Panc1 (cell line): ENCODE measurements at regions not wholly inside any gene's neighbourhood (a gene's known extent, or its start where the extent isn't known, plus 50 kb on each side); places are given as distances from the start of the nearest gene placed in this dataset.

Source experiments
- ATAC-seq: fragments of 200-7000 bp; cut with Tn5 transposase; 2 replicates; pipeline ENCODE4 v1.9.1; 2020; ENCODE audit warnings: mild to moderate bottlenecking, moderate library complexity
- BruUV-seq: library from RNA; stranded (reverse); fragments of 400-500 nt; replicated peaks from 2 replicates; lab custom pipeline; 2021; lab: Mats Ljungman, UMichigan
- CTCF ChIA-PET: fragments of 300-600 bp; sonication (Branson Sonifier 250); formaldehyde crosslinking; loops from one replicate; lab custom pipeline; 2022; ENCODE audit warnings: antibody characterized with exemption; lab: Charles Lee
- POLR2A ChIA-PET: fragments of 300-600 bp; sonication (Branson Sonifier 250); formaldehyde crosslinking; loops from one replicate; lab custom pipeline; 2022; ENCODE audit warnings: antibody characterized with exemption; lab: Charles Lee
- DNase-seq: peaks from one replicate; pipeline ENCODE4 v3.0.0-alpha.2; 2010; ENCODE audit warnings: low read depth, low spot score
- H3K27ac ChIP-seq: 2 replicates; pipeline ENCODE4 v1.5.1; 2011; ENCODE audit warnings: mild to moderate bottlenecking, low read length, inconsistent platforms
- H3K27me3 ChIP-seq: fragments of 200-500 bp; sonication (Bioruptor generic); 2 replicates; pipeline ENCODE4 v1.6.0; 2014; ENCODE audit warnings: low read length, inconsistent platforms; ENCODE audit not compliant: control insufficient read depth, insufficient read depth
- H3K36me3 ChIP-seq: fragments of 200-500 bp; sonication (Bioruptor generic); 2 replicates; pipeline ENCODE4 v1.5.1; 2014; ENCODE audit warnings: inconsistent platforms, mild to moderate bottlenecking, low read length, moderate library complexity; ENCODE audit not compliant: control insufficient read depth, insufficient read depth
- H3K4me1 ChIP-seq: 2 replicates; pipeline ENCODE4 v1.5.1; 2011; ENCODE audit warnings: inconsistent platforms, mild to moderate bottlenecking, low read length, moderate library complexity; ENCODE audit not compliant: control insufficient read depth, insufficient read depth
- H3K4me3 ChIP-seq, 2 experiments: 2 replicates each; pipeline ENCODE4 v1.5.1; 2011 to 2012; ENCODE audit warnings: low read depth in 2 of 2, low read length in 2 of 2, mild to moderate bottlenecking in 2 of 2, inconsistent platforms in 1 of 2, moderate library complexity in 1 of 2
- H3K9me3 ChIP-seq: fragments of 200-500 bp; sonication (Bioruptor generic); 2 replicates; pipeline ENCODE4 v1.5.1; 2014; ENCODE audit warnings: low read depth, mild to moderate bottlenecking, inconsistent platforms, low read length, moderate library complexity; ENCODE audit not compliant: control insufficient read depth, insufficient read depth
- POLR2AphosphoS5 ChIP-seq: IDR thresholded peaks from 2 replicates; pipeline ENCODE4 v1.6.1; 2012; ENCODE audit warnings: mild to moderate bottlenecking, low read depth, low read length, moderate library complexity
- SIN3A ChIP-seq: IDR thresholded peaks from 2 replicates; pipeline ENCODE4 v1.6.1; 2012; ENCODE audit warnings: low read depth, mild to moderate bottlenecking, low read length, moderate library complexity, borderline replicate concordance; ENCODE audit not compliant: insufficient read depth
- TCF7L2 ChIP-seq: IDR thresholded peaks from 2 replicates; pipeline ENCODE4 v1.6.1; 2011; ENCODE audit warnings: mild to moderate bottlenecking, low read depth, low read length, inconsistent platforms
- in situ Hi-C: cut with HindIII; loops from 2 replicates; pipeline ENCODE4 v1.10.0; 2016; ENCODE audit warnings: low sequenced_read_pairs, low pct_unique_long_range_greater_than_20kb
- intact Hi-C: fragments of 100-400 bp; cut with micrococcal nuclease; formaldehyde crosslinking; loops from one replicate; pipeline ENCODE4 v1.10.0; 2022; ENCODE audit not compliant: unreplicated experiment
- TF ChIP-seq, protein P1 (sequence below): fragments of 450-650 bp; IDR thresholded peaks from 2 replicates; pipeline ENCODE4 v1.5.1; 2017; ENCODE audit warnings: mild to moderate bottlenecking
- TF ChIP-seq, protein P2 (sequence below), 2 experiments: IDR thresholded peaks; 2 replicates each; pipeline ENCODE4 v1.6.1; 2011 to 2012; ENCODE audit warnings: low read depth in 2 of 2, control low read depth in 1 of 2, low read length in 1 of 2, mild to moderate bottlenecking in 1 of 2, moderate library complexity in 1 of 2; ENCODE audit not compliant: insufficient read depth in 1 of 2

DNA sequence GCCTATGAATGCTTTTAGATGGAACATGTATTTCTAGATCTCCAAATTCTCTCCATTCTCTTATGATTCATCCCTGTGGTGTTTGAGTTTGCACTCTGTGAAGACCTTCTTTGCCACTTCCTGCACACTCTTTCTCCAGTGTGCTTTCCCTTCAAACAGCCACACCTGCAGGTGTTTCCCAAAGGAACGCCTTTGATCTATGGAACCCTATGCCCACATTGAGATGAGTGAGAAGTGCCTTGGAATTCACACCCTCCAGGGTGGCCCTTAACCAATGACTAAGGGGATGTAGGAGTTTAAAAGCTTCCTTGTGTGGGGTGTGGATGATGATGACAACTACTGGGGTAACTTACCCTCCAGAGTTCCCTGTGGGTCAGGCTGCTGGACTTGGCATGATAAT lies 570.1 kb downstream of the DHX35 start:
- ChIA-PET POLR2A (no interaction called here), CTCF (no interaction called here)
- H3K36me3 ChIP-seq, result no peaks in the 10 kb centered on the region
- in situ Hi-C loops (no loop called here), intact Hi-C loops (no loop called here)
- no peaks in the 10 kb centered on the region for H3K9me3 ChIP-seq
- TF ChIP-seq, protein P1, sequence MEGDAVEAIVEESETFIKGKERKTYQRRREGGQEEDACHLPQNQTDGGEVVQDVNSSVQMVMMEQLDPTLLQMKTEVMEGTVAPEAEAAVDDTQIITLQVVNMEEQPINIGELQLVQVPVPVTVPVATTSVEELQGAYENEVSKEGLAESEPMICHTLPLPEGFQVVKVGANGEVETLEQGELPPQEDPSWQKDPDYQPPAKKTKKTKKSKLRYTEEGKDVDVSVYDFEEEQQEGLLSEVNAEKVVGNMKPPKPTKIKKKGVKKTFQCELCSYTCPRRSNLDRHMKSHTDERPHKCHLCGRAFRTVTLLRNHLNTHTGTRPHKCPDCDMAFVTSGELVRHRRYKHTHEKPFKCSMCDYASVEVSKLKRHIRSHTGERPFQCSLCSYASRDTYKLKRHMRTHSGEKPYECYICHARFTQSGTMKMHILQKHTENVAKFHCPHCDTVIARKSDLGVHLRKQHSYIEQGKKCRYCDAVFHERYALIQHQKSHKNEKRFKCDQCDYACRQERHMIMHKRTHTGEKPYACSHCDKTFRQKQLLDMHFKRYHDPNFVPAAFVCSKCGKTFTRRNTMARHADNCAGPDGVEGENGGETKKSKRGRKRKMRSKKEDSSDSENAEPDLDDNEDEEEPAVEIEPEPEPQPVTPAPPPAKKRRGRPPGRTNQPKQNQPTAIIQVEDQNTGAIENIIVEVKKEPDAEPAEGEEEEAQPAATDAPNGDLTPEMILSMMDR, result no peak
- no peak for TF ChIP-seq TCF7L2
- TF ChIP-seq, protein P2, sequence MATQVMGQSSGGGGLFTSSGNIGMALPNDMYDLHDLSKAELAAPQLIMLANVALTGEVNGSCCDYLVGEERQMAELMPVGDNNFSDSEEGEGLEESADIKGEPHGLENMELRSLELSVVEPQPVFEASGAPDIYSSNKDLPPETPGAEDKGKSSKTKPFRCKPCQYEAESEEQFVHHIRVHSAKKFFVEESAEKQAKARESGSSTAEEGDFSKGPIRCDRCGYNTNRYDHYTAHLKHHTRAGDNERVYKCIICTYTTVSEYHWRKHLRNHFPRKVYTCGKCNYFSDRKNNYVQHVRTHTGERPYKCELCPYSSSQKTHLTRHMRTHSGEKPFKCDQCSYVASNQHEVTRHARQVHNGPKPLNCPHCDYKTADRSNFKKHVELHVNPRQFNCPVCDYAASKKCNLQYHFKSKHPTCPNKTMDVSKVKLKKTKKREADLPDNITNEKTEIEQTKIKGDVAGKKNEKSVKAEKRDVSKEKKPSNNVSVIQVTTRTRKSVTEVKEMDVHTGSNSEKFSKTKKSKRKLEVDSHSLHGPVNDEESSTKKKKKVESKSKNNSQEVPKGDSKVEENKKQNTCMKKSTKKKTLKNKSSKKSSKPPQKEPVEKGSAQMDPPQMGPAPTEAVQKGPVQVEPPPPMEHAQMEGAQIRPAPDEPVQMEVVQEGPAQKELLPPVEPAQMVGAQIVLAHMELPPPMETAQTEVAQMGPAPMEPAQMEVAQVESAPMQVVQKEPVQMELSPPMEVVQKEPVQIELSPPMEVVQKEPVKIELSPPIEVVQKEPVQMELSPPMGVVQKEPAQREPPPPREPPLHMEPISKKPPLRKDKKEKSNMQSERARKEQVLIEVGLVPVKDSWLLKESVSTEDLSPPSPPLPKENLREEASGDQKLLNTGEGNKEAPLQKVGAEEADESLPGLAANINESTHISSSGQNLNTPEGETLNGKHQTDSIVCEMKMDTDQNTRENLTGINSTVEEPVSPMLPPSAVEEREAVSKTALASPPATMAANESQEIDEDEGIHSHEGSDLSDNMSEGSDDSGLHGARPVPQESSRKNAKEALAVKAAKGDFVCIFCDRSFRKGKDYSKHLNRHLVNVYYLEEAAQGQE (IDR thresholded peaks at IDR 0.05; ENCODE audit: insufficient read depth in 1 of 2, low read depth in 2 of 2, low read length in 1 of 2), result no peak
- TF ChIP-seq SIN3A, result no peak
- no peak for TF ChIP-seq POLR2AphosphoS5
- H3K27ac ChIP-seq, result no peak overlapping the region
- no TSS peak for BruUV-seq
- ATAC-seq (no peak), DNase-seq (no peak)
- no peaks in the 10 kb centered on the region for H3K4me1 ChIP-seq
- H3K27me3 ChIP-seq, result no peaks in the 10 kb centered on the region
- H3K4me3 ChIP-seq, result no peak overlapping the region

DNA sequence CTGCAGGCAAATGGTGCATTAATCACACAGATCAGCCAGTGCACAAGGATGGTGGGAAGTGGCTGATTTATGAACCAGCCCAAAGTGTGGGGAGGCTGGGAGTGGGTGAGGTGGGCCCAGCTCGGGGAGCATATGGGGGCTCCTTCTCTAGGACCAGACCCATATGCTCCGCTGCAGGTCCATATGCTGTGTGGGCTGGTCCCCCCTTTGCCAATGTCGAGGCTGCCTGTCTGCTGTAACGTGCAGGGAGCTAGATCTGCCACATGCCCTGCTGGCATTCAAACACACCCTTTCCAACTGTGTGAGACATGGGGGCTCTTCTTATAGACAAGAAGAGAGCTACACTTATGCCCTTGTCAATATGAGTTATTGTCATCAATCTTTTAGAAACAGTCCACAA lies 566.3 kb downstream of the DHX35 start:
- POLR2A ChIA-PET, result no interaction called here
- DNase-seq (no peak), ATAC-seq (no peak)
- no peaks in the 10 kb centered on the region for H3K9me3 ChIP-seq
- BruUV-seq, result no TSS peak
- intact Hi-C loops, result no loop called here
- CTCF ChIA-PET, result no interaction called here
- H3K4me3 ChIP-seq, result no peak overlapping the region
- no peak for TF ChIP-seq TCF7L2
- TF ChIP-seq POLR2AphosphoS5, result no peak
- TF ChIP-seq, protein P1, result no peak
- TF ChIP-seq, protein P2 (IDR thresholded peaks at IDR 0.05; ENCODE audit: insufficient read depth in 1 of 2, low read depth in 2 of 2, low read length in 1 of 2), result no peak
- no peak for TF ChIP-seq SIN3A
- H3K36me3 ChIP-seq, result no peaks in the 10 kb centered on the region
- in situ Hi-C loops, result no loop called here
- no peaks in the 10 kb centered on the region for H3K4me1 ChIP-seq
- H3K27ac ChIP-seq, result no peak overlapping the region
- no peaks in the 10 kb centered on the region for H3K27me3 ChIP-seq
